ENCODE measurements at regions not wholly inside any gene's neighbourhood (a gene's known extent, or its start where the extent isn't known, plus 50 kb on each side); places are given as distances from the start of the nearest gene placed in this dataset.

DNA sequence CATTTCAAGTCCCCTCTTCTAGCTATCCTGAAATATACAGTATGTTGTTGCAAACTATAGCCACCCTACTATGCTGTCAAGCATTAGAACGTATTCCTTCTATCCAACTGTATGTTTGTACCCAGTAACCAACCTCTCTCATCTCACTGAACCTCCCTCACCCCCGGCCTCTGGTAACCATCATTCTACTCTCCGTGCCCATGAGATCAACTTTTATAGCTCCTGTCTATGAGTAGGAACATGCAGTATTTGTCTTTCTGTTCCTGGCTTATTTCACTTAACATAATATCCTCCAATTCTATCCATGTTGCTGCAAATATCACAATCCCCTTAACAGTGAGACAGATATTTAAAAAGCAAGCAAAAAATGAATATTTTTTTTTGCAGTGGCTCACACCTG is 196.9 kb downstream of the PAX1 start:
- Histone ChIP-seq H3K4me1 (ENCODE audit: control insufficient read depth in 1 of 2, insufficient read depth in 2 of 2, low read length in 2 of 2) (no peaks in the 10 kb centered on the region), H3K4me2 (replicated peaks; ENCODE audit: extremely low read depth, low read length, poor library complexity, severe bottlenecking) (no peak overlapping the region), H3K9me3 (replicated peaks in 1 of 2; ENCODE audit: control insufficient read depth in 1 of 2, insufficient read depth in 1 of 2, low read length in 2 of 2) (peaks cover 13 to 17% of the 10 kb centered on the region in 2 donors), H3K27ac (ENCODE audit: low read depth in 1 of 2, low read length in 2 of 2) (no peak overlapping the region), H3K9ac (ENCODE audit: insufficient read depth, low read length, poor library complexity, severe bottlenecking) (no peak overlapping the region), H4K20me1 (ENCODE audit: insufficient read depth, low read length) (no peaks in the 10 kb centered on the region), H3K27me3 (ENCODE audit: control insufficient read depth in 2 of 2, insufficient read depth in 2 of 2, low read length in 2 of 2) (no peaks in the 10 kb centered on the region), H2AFZ (ENCODE audit: insufficient read depth, low read depth, low read length, poor library complexity, severe bottlenecking) (no peak overlapping the region), H3K4me3 (replicated peaks in 1 of 3; ENCODE audit: low read depth in 2 of 3, low read length in 3 of 3) (no peak overlapping the region), H3K36me3 (replicated peaks in 1 of 2; ENCODE audit: control insufficient read depth in 1 of 2, insufficient read depth in 2 of 2, low read length in 2 of 2) (no peaks in the 10 kb centered on the region), H3K79me2 (ENCODE audit: insufficient read depth, low read length) (no peaks in the 10 kb centered on the region)
- H3K4me3 Mint-ChIP-seq, result no peak overlapping the region
- intact Hi-C loops (cut with micrococcal nuclease), result no loop called here
- H3K4me1 Mint-ChIP-seq, result no peaks in the 10 kb centered on the region
- no peaks in the 10 kb centered on the region for H3K36me3 Mint-ChIP-seq
- TF ChIP-seq, protein P1, sequence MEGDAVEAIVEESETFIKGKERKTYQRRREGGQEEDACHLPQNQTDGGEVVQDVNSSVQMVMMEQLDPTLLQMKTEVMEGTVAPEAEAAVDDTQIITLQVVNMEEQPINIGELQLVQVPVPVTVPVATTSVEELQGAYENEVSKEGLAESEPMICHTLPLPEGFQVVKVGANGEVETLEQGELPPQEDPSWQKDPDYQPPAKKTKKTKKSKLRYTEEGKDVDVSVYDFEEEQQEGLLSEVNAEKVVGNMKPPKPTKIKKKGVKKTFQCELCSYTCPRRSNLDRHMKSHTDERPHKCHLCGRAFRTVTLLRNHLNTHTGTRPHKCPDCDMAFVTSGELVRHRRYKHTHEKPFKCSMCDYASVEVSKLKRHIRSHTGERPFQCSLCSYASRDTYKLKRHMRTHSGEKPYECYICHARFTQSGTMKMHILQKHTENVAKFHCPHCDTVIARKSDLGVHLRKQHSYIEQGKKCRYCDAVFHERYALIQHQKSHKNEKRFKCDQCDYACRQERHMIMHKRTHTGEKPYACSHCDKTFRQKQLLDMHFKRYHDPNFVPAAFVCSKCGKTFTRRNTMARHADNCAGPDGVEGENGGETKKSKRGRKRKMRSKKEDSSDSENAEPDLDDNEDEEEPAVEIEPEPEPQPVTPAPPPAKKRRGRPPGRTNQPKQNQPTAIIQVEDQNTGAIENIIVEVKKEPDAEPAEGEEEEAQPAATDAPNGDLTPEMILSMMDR (IDR thresholded peaks at IDR 0.05), result no peak
- no CpG with 5 or more reads among the region's 3 CpGs for WGBS (ENCODE audit: insufficient coverage)
- H3K27ac Mint-ChIP-seq, result no peak overlapping the region
- DNase-seq, result no peak
- H3K27me3 Mint-ChIP-seq (ENCODE audit: low read depth in 3 of 3), result no peaks in the 10 kb centered on the region
- peaks cover 0 to 12% (median 2%) of the 10 kb centered on the region in 7 donors for H3K9me3 Mint-ChIP-seq

- no peaks in the 10 kb centered on the region for H3K79me2 ChIP-seq (ENCODE audit: insufficient read depth, low read length)
- Mint-ChIP-seq H3K4me3 (no peak overlapping the region), H3K27me3 (ENCODE audit: low read depth in 3 of 3) (no peaks in the 10 kb centered on the region), H3K27ac (peak overlapping the region in 1 of 7 donors; percentile 7), H3K9me3 (peaks cover 0 to 12% (median 2%) of the 10 kb centered on the region in 7 donors), H3K4me1 (no peaks in the 10 kb centered on the region), H3K36me3 (no peaks in the 10 kb centered on the region)
- intact Hi-C loops (cut with micrococcal nuclease), result no loop called here
- H3K9me3 ChIP-seq (replicated peaks in 1 of 2; ENCODE audit: control insufficient read depth in 1 of 2, insufficient read depth in 1 of 2, low read length in 2 of 2), result peaks cover 13 to 17% of the 10 kb centered on the region in 2 donors
- no peak overlapping the region for H2AFZ ChIP-seq (ENCODE audit: insufficient read depth, low read depth, low read length, poor library complexity, severe bottlenecking)
- no peaks in the 10 kb centered on the region for H3K27me3 ChIP-seq (ENCODE audit: control insufficient read depth in 2 of 2, insufficient read depth in 2 of 2, low read length in 2 of 2)
- no peak overlapping the region for H3K4me2 ChIP-seq (replicated peaks; ENCODE audit: extremely low read depth, low read length, poor library complexity, severe bottlenecking)
- no peak for DNase-seq
- no CpG with 5 or more reads among the region's 4 CpGs for WGBS (ENCODE audit: insufficient coverage)
- H3K4me1 ChIP-seq (ENCODE audit: control insufficient read depth in 1 of 2, insufficient read depth in 2 of 2, low read length in 2 of 2), result no peaks in the 10 kb centered on the region
- H3K27ac ChIP-seq (ENCODE audit: low read depth in 1 of 2, low read length in 2 of 2), result no peak overlapping the region
- no peak overlapping the region for H3K9ac ChIP-seq (ENCODE audit: insufficient read depth, low read length, poor library complexity, severe bottlenecking)
- H4K20me1 ChIP-seq (ENCODE audit: insufficient read depth, low read length), result no peaks in the 10 kb centered on the region
- H3K36me3 ChIP-seq (replicated peaks in 1 of 2; ENCODE audit: control insufficient read depth in 1 of 2, insufficient read depth in 2 of 2, low read length in 2 of 2), result no peaks in the 10 kb centered on the region
- TF ChIP-seq, protein P1 (IDR thresholded peaks at IDR 0.05), result no peak
- no peak overlapping the region for H3K4me3 ChIP-seq (replicated peaks in 1 of 3; ENCODE audit: low read depth in 2 of 3, low read length in 3 of 3)
Measured at GRCh38 chr20:21901470-21902275, 196.2 kb downstream of the PAX1 start.

All from CD14-positive monocyte (primary cell).